ENCODE measurements at regions not wholly inside any gene's neighbourhood (a gene's known extent, or its start where the extent isn't known, plus 50 kb on each side); places are given as distances from the start of the nearest gene placed in this dataset.
"Not testable (repeated sequence)": the region's sequence is repeated elsewhere in the genome, so short reads cannot be mapped to it uniquely, and the experiment has no call there.

DNA sequence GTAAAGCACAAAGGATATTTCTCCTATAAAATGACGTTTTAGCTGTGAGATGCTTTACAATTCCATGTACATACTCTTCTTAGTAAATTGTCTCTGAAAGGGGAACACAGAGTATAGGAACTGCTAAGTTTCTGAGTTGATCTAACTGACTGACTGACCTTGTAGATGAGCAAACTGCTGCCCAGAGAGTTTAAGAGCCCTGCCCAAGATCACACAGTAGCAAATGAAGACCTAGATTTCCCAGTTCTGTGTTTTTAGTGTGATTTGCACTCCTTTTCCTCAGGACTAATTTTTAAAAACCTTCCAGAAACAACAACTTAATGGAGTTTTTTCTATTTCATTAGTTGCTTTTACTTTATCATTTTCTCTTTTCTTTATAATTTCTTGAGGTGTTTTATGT, 247.7 kb downstream of the PDCD6IP start:
- no peak for DNase-seq (ENCODE audit: low read depth)
- H3K4me3 ChIP-seq (ENCODE audit: low read depth, low read length) = no peak overlapping the region
- TF ChIP-seq, protein P1, sequence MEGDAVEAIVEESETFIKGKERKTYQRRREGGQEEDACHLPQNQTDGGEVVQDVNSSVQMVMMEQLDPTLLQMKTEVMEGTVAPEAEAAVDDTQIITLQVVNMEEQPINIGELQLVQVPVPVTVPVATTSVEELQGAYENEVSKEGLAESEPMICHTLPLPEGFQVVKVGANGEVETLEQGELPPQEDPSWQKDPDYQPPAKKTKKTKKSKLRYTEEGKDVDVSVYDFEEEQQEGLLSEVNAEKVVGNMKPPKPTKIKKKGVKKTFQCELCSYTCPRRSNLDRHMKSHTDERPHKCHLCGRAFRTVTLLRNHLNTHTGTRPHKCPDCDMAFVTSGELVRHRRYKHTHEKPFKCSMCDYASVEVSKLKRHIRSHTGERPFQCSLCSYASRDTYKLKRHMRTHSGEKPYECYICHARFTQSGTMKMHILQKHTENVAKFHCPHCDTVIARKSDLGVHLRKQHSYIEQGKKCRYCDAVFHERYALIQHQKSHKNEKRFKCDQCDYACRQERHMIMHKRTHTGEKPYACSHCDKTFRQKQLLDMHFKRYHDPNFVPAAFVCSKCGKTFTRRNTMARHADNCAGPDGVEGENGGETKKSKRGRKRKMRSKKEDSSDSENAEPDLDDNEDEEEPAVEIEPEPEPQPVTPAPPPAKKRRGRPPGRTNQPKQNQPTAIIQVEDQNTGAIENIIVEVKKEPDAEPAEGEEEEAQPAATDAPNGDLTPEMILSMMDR (conservative IDR thresholded peaks at IDR 0.05; ENCODE audit: low read depth, low read length) = no peak

DNA sequence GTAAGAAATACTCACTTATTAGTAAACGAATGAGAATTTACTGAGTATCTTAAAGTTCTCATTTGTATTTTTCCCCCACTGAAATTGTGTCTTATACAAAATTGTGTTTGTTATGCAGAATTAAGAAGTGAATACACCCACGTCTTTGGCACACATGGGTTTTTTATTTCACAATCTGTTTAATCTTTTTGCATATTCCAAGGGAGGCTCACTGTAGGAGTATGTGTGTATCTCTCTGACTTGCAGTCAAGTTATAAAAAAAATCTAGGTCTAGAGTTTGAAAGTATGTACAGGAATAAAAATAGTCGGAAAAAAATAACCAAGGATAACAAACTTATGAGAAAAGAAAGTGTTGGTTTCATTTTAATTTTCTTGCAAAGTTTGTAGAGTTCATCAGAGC, 255.2 kb downstream of the PDCD6IP start:
- no peak overlapping the region for H3K4me3 ChIP-seq (ENCODE audit: low read depth, low read length)
- DNase-seq (ENCODE audit: low read depth) = no peak
- TF ChIP-seq, protein P1 (conservative IDR thresholded peaks at IDR 0.05; ENCODE audit: low read depth, low read length) = no peak

DNA sequence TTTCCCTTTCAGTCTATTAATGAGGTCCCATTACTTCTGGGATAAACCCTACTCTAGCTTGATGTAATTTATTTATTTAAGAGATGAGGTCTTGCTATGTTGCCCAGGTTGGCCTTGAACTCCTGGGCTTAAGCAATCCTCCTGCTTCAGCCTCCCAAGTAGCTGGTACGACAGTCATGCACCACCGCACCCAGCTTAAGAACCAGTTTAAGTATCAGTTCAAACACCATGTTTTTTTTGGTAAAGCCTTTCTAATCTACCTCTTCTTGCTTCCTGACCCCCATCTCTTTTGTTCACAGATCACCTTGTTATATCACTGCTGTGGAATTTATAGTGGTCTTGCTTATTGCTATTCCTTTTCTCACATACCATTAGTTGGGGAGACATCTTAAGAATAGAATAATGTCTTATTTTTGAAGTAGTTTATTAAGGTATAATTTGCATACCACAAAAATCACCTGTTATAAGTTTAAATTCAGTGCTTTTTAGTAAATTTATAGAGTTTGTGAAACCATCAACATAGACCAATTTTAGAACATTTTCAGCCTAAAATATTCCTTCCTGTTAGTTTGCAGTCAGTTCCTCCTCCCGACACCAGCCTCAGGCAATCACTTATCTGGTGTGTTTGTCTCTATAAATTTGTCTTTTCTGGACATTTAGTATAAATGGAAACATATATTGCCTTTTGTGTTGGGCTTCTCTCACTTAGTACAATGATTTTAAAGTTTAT, 257.9 kb downstream of the PDCD6IP start:
- TF ChIP-seq, protein P1 (conservative IDR thresholded peaks at IDR 0.05; ENCODE audit: low read depth, low read length) = no peak
- no peak overlapping the region for H3K4me3 ChIP-seq (ENCODE audit: low read depth, low read length)
- DNase-seq (ENCODE audit: low read depth) = no peak

DNA sequence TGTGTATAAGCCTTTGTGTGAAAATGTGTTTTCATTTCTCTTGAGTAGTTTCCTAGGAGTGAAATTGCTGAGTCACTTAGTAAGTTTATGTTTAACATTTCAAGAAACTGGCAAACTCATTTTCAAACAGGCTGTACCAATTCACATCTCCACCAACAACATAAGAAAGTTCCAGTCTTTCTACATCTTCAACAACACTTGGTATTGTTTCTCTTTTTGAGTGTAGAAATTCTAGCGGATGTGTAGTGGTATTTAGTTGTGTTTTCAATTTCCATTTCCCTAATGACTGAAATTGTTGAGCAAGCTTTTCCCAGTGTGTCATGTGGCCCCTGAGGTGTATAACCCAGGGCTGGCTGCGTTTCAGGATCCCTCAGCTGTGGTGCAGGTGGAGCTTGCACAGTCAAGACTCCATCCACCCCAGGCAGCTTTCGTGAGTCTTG, 258.5 kb downstream of the PDCD6IP start:
- DNase-seq (ENCODE audit: low read depth) = peak; percentile 35
- no peak overlapping the region for H3K4me3 ChIP-seq (ENCODE audit: low read depth, low read length)
- TF ChIP-seq, protein P1 (conservative IDR thresholded peaks at IDR 0.05; ENCODE audit: low read depth, low read length) = no peak

DNA sequence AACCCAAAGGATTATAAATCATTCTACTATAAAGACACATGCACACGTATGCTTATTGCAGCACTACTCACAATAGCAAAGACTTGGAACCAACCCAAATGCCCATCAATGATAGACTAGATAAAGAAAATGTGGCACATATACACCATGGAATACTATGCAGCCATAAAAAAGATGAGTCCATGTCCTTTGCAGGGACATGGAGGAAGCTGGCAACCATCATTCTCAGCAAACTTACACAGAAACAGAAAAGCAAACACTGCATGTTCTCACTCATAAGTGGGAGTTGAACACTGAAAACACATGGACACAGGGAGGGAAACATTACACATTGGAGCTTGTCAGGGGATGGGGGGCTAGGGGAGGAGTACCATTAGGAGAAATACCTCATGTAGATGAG, 262.6 kb downstream of the PDCD6IP start:
- not testable (repeated sequence) for H3K4me3 ChIP-seq (ENCODE audit: low read depth, low read length); DNase-seq (ENCODE audit: low read depth)

DNA sequence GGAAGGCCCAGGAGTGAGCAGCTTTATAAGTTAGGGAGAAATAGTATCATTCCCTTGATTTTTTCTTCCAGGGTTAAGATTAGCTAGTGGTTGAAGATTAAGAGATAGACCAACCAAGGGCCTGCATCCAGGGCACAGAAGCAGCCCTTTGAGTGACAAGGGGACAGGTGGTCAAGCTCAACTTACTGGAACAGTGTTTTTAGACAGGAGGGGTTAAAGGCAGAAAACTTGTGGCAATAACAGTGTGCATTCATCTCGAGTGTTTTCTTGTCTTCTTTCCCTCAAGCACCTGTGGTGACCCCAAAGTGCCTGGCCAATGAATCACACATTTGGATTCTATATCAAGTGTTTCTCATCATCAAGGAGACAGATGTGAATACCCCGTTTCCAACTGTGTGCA, 267.5 kb downstream of the PDCD6IP start:
- TF ChIP-seq, protein P1 (conservative IDR thresholded peaks at IDR 0.05; ENCODE audit: low read depth, low read length) = no peak
- no peak for DNase-seq (ENCODE audit: low read depth)
- no peak overlapping the region for H3K4me3 ChIP-seq (ENCODE audit: low read depth, low read length)

DNA sequence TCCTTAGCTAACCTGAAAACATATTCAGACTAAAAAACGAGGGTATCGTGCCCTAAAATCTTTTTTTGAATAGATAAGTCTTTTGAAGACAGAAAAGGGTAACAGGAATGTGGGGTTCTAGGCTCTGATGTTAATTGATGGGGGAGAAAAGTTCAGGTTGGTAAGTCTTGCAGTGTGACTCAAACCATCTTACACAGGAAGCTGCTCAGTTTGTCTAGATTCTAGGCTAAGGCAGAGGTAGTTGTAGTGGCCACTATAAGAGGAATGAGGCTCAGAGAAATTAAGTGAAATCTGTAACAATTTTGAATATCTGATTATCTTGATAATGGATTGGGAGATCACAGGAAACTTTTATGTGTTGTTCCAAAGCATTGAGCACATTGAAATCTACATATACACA, 267.9 kb downstream of the PDCD6IP start:
- TF ChIP-seq, protein P1 (conservative IDR thresholded peaks at IDR 0.05; ENCODE audit: low read depth, low read length) = no peak
- DNase-seq (ENCODE audit: low read depth) = no peak
- no peak overlapping the region for H3K4me3 ChIP-seq (ENCODE audit: low read depth, low read length)

Data from choroid plexus epithelial cell (primary cell).